Naive thymus-derived CD4-positive, alpha-beta T cell (primary cell): ENCODE measurements at regions not wholly inside any gene's neighbourhood (a gene's known extent, or its start where the extent isn't known, plus 50 kb on each side); places are given as distances from the start of the nearest gene placed in this dataset.
"Not testable (repeated sequence)": the region's sequence is repeated elsewhere in the genome, so short reads cannot be mapped to it uniquely, and the experiment has no call there.

Experiments
- ATAC-seq: fragments of 150-1000 bp; cut with Tn5 transposase; 2 replicates; pipeline ENCODE4 v1.10.0; 2021; ENCODE audit warnings: mild to moderate bottlenecking, moderate library complexity
- CTCF ChIA-PET: fragments of 350-600 bp; sonication (Branson Sonifier 250); formaldehyde crosslinking; loops from one replicate; lab custom pipeline; 2021; ENCODE audit warnings: antibody characterized with exemption; lab: Charles Lee
- POLR2A ChIA-PET: fragments of 350-600 bp; sonication (Branson Sonifier 250); formaldehyde crosslinking; loops from one replicate; lab custom pipeline; 2021; ENCODE audit warnings: antibody characterized with exemption, inconsistent platforms; lab: Charles Lee
- DNase-seq, 9 donors: peaks; one replicate each; pipeline versions ENCODE4 v3.0.0 to v3.0.0-alpha.2; 2020 to 2022; ENCODE audit warnings: mixed read lengths in 1 of 9
- H3K27ac ChIP-seq: one replicate; pipeline ENCODE4 v1.7.0; 2013; ENCODE audit warnings: mild to moderate bottlenecking, low read depth, low read length, moderate library complexity
- H3K27me3 ChIP-seq, 2 donors: one replicate each; pipeline ENCODE4 v1.7.0; 2013; ENCODE audit warnings: low read length in 2 of 2, mild to moderate bottlenecking in 2 of 2, moderate library complexity in 2 of 2; ENCODE audit not compliant: control insufficient read depth in 2 of 2, insufficient read depth in 2 of 2
- H3K36me3 ChIP-seq, 3 experiments: 1 replicate in 2 of 3; 2 replicates in 1 of 3; pipeline ENCODE4 v1.7.0; 2013; ENCODE audit warnings: low read length in 3 of 3, mild to moderate bottlenecking in 3 of 3, moderate library complexity in 1 of 3; ENCODE audit not compliant: insufficient read depth in 3 of 3, control insufficient read depth in 2 of 3
- H3K4me1 ChIP-seq, 2 donors: one replicate each; pipeline ENCODE4 v1.7.0; 2013; ENCODE audit warnings: low read length in 2 of 2, mild to moderate bottlenecking in 2 of 2, moderate library complexity in 1 of 2; ENCODE audit not compliant: control insufficient read depth in 2 of 2, insufficient read depth in 2 of 2
- H3K4me3 ChIP-seq: 2 replicates; pipeline ENCODE4 v1.7.0; 2013; ENCODE audit warnings: mild to moderate bottlenecking, low read length
- H3K9me3 ChIP-seq, 3 experiments: 1 replicate in 2 of 3; 2 replicates in 1 of 3; pipeline ENCODE4 v1.7.0; 2013; ENCODE audit warnings: low read length in 3 of 3; ENCODE audit not compliant: control insufficient read depth in 2 of 3
- H3K27ac Mint-ChIP-seq, 9 donors: one replicate each; pipeline ENCODE4 v1.8.0; 2020 to 2022; ENCODE audit warnings: mixed read lengths in 9 of 9, mild to moderate bottlenecking in 8 of 9, moderate library complexity in 5 of 9, inconsistent platforms in 2 of 9
- H3K27me3 Mint-ChIP-seq, 5 donors: one replicate each; pipeline ENCODE4 v1.8.0; 2021 to 2022; ENCODE audit warnings: mixed read lengths in 5 of 5, mild to moderate bottlenecking in 1 of 5
- H3K36me3 Mint-ChIP-seq, 5 donors: one replicate each; pipeline ENCODE4 v1.8.0; 2020 to 2022; ENCODE audit warnings: mixed read lengths in 5 of 5, mild to moderate bottlenecking in 3 of 5, inconsistent platforms in 1 of 5
- H3K4me1 Mint-ChIP-seq, 7 donors: one replicate each; pipeline ENCODE4 v1.8.0; 2020 to 2022; ENCODE audit warnings: mixed read lengths in 7 of 7, mild to moderate bottlenecking in 3 of 7, inconsistent platforms in 1 of 7
- H3K4me3 Mint-ChIP-seq, 10 donors: one replicate each; pipeline ENCODE4 v1.8.0; 2020 to 2022; ENCODE audit warnings: mild to moderate bottlenecking in 10 of 10, mixed read lengths in 10 of 10, moderate library complexity in 6 of 10, inconsistent platforms in 2 of 10
- H3K9me3 Mint-ChIP-seq, 11 donors: one replicate each; pipeline ENCODE4 v1.8.0; 2020 to 2022; ENCODE audit warnings: mixed read lengths in 11 of 11, mild to moderate bottlenecking in 4 of 11, inconsistent platforms in 1 of 11, moderate library complexity in 1 of 11
- intact Hi-C, 2 donors: fragments of 100-400 bp; cut with micrococcal nuclease; formaldehyde crosslinking; loops; one replicate each; pipeline ENCODE4 v1.15.1; 2023

GRCh38 chr16:47897105-47897504, 258.7 kb downstream of the ABCC12 start:
- H3K27ac Mint-ChIP-seq, H3K9me3 ChIP-seq, H3K4me3 ChIP-seq, intact Hi-C loops, CTCF ChIA-PET, H3K4me1 Mint-ChIP-seq, H3K27me3 ChIP-seq, H3K4me1 ChIP-seq, DNase-seq, H3K36me3 ChIP-seq, H3K36me3 Mint-ChIP-seq, POLR2A ChIA-PET, ATAC-seq, H3K27ac ChIP-seq, H3K4me3 Mint-ChIP-seq: not testable (repeated sequence)
- peaks cover 0 to 38% (median 8%) of the 10 kb centered on the region in 11 donors for H3K9me3 Mint-ChIP-seq
- H3K27me3 Mint-ChIP-seq = peaks cover 0 to 17% (median 6%) of the 10 kb centered on the region in 5 donors

GRCh38 chr16:47895146-47895545, 260.6 kb downstream of the ABCC12 start:
- H3K36me3 Mint-ChIP-seq = peaks cover 0 to 3% (median 0%) of the 10 kb centered on the region in 5 donors
- H3K27me3 ChIP-seq = no peaks in the 10 kb centered on the region
- no peak overlapping the region for H3K27ac ChIP-seq
- no peak overlapping the region for H3K27ac Mint-ChIP-seq
- no peak overlapping the region for H3K4me3 ChIP-seq
- peaks cover 2 to 21% (median 6%) of the 10 kb centered on the region in 5 donors for H3K27me3 Mint-ChIP-seq
- CTCF ChIA-PET = no interaction called here
- H3K36me3 ChIP-seq = no peaks in the 10 kb centered on the region
- no peaks in the 10 kb centered on the region for H3K9me3 ChIP-seq
- ATAC-seq (no peak), DNase-seq (no peak)
- intact Hi-C loops = no loop called here
- no peaks in the 10 kb centered on the region for H3K4me1 Mint-ChIP-seq
- peaks cover 3 to 47% (median 10%) of the 10 kb centered on the region in 11 donors for H3K9me3 Mint-ChIP-seq
- H3K4me1 ChIP-seq = no peaks in the 10 kb centered on the region
- POLR2A ChIA-PET = no interaction called here
- H3K4me3 Mint-ChIP-seq = no peak overlapping the region

GRCh38 chr16:47892999-47893398, 262.8 kb downstream of the ABCC12 start:
- Histone ChIP-seq H3K36me3 (no peaks in the 10 kb centered on the region), H3K4me3 (no peak overlapping the region), H3K4me1 (no peaks in the 10 kb centered on the region), H3K27ac (no peak overlapping the region), H3K9me3 (no peaks in the 10 kb centered on the region), H3K27me3 (no peaks in the 10 kb centered on the region)
- POLR2A ChIA-PET = no interaction called here
- no peak overlapping the region for H3K27ac Mint-ChIP-seq
- H3K4me1 Mint-ChIP-seq = no peaks in the 10 kb centered on the region
- ATAC-seq = no peak
- H3K27me3 Mint-ChIP-seq = peaks cover 2 to 32% (median 13%) of the 10 kb centered on the region in 5 donors
- no peak for DNase-seq
- H3K4me3 Mint-ChIP-seq = no peak overlapping the region
- CTCF ChIA-PET = no interaction called here
- intact Hi-C loops = no loop called here
- H3K9me3 Mint-ChIP-seq = peaks cover 0 to 27% (median 9%) of the 10 kb centered on the region in 11 donors
- peaks cover 0 to 7% (median 0%) of the 10 kb centered on the region in 5 donors for H3K36me3 Mint-ChIP-seq

GRCh38 chr16:47888734-47889133, 267.1 kb downstream of the ABCC12 start:
- Histone ChIP-seq H3K9me3 (no peaks in the 10 kb centered on the region), H3K4me1 (no peaks in the 10 kb centered on the region), H3K27ac (no peak overlapping the region), H3K4me3 (no peak overlapping the region), H3K27me3 (no peaks in the 10 kb centered on the region), H3K36me3 (no peaks in the 10 kb centered on the region)
- Mint-ChIP-seq H3K9me3 (peaks cover 0 to 15% (median 7%) of the 10 kb centered on the region in 11 donors), H3K4me1 (no peaks in the 10 kb centered on the region), H3K36me3 (peaks cover 0 to 5% (median 0%) of the 10 kb centered on the region in 5 donors), H3K4me3 (no peak overlapping the region), H3K27ac (no peak overlapping the region), H3K27me3 (peaks cover 7 to 33% (median 20%) of the 10 kb centered on the region in 5 donors)
- ChIA-PET CTCF (no interaction called here), POLR2A (no interaction called here)
- ATAC-seq (no peak), DNase-seq (no peak)
- intact Hi-C loops = no loop called here

- H3K4me3 Mint-ChIP-seq = no peak overlapping the region
- Histone ChIP-seq H3K27ac (no peak overlapping the region), H3K27me3 (no peaks in the 10 kb centered on the region), H3K9me3 (no peaks in the 10 kb centered on the region), H3K36me3 (no peaks in the 10 kb centered on the region), H3K4me3 (no peak overlapping the region), H3K4me1 (no peaks in the 10 kb centered on the region)
- ChIA-PET CTCF (no interaction called here), POLR2A (no interaction called here)
- no peak overlapping the region for H3K27ac Mint-ChIP-seq
- peaks cover 7 to 33% (median 21%) of the 10 kb centered on the region in 5 donors for H3K27me3 Mint-ChIP-seq
- DNase-seq = no peak
- H3K36me3 Mint-ChIP-seq = peaks cover 0 to 5% (median 0%) of the 10 kb centered on the region in 5 donors
- H3K4me1 Mint-ChIP-seq = no peaks in the 10 kb centered on the region
- ATAC-seq = no peak
- H3K9me3 Mint-ChIP-seq = peaks cover 0 to 15% (median 7%) of the 10 kb centered on the region in 11 donors
- intact Hi-C loops = no loop called here
These were observed 267.7 kb downstream of the ABCC12 start for GRCh38 chr16:47888142-47888541.

GRCh38 chr16:47887496-47887895, 268.3 kb downstream of the ABCC12 start:
- peaks cover 7 to 33% (median 21%) of the 10 kb centered on the region in 5 donors for H3K27me3 Mint-ChIP-seq
- ChIA-PET POLR2A (no interaction called here), CTCF (no interaction called here)
- H3K27me3 ChIP-seq = no peaks in the 10 kb centered on the region
- no peaks in the 10 kb centered on the region for H3K4me1 Mint-ChIP-seq
- H3K36me3 ChIP-seq = no peaks in the 10 kb centered on the region
- H3K9me3 ChIP-seq = no peaks in the 10 kb centered on the region
- H3K27ac ChIP-seq = no peak overlapping the region
- no peaks in the 10 kb centered on the region for H3K4me1 ChIP-seq
- intact Hi-C loops = no loop called here
- DNase-seq = no peak
- no peak overlapping the region for H3K27ac Mint-ChIP-seq
- H3K4me3 Mint-ChIP-seq = no peak overlapping the region
- ATAC-seq = no peak
- H3K9me3 Mint-ChIP-seq = peaks cover 0 to 15% (median 7%) of the 10 kb centered on the region in 11 donors
- H3K36me3 Mint-ChIP-seq = peaks cover 0 to 5% (median 0%) of the 10 kb centered on the region in 5 donors
- no peak overlapping the region for H3K4me3 ChIP-seq

GRCh38 chr16:47886631-47887415, 269.0 kb downstream of the ABCC12 start:
- H3K9me3 Mint-ChIP-seq = peaks cover 0 to 15% (median 7%) of the 10 kb centered on the region in 11 donors
- no peak overlapping the region for H3K27ac Mint-ChIP-seq
- no peak overlapping the region for H3K4me3 Mint-ChIP-seq
- no peaks in the 10 kb centered on the region for H3K4me1 Mint-ChIP-seq
- ATAC-seq (no peak), DNase-seq (no peak)
- Histone ChIP-seq H3K27ac (no peak overlapping the region), H3K36me3 (no peaks in the 10 kb centered on the region), H3K27me3 (no peaks in the 10 kb centered on the region), H3K4me3 (no peak overlapping the region), H3K4me1 (no peaks in the 10 kb centered on the region), H3K9me3 (no peaks in the 10 kb centered on the region)
- intact Hi-C loops = no loop called here
- H3K36me3 Mint-ChIP-seq = peaks cover 0 to 5% (median 0%) of the 10 kb centered on the region in 5 donors
- H3K27me3 Mint-ChIP-seq = peaks cover 7 to 33% (median 21%) of the 10 kb centered on the region in 5 donors
- CTCF ChIA-PET = no interaction called here
- POLR2A ChIA-PET = no interaction called here
